Mesenchymal stem cell (in vitro differentiated cells and primary cell): ENCODE measurements at regions not wholly inside any gene's neighbourhood (a gene's known extent, or its start where the extent isn't known, plus 50 kb on each side); places are given as distances from the start of the nearest gene placed in this dataset.

Experiments used
- DNase-seq: peaks from one replicate; pipeline ENCODE4 v3.0.0-alpha.2; 2013
- H2AFZ ChIP-seq: one replicate; pipeline ENCODE4 v1.6.1; 2013; ENCODE audit warnings: low read depth, mild to moderate bottlenecking, control low read depth, inconsistent platforms, low read length, moderate library complexity
- H2AK5ac ChIP-seq: 2 replicates; pipeline ENCODE4 v1.6.1; 2013; ENCODE audit warnings: low read length, moderate library complexity, mild to moderate bottlenecking, inconsistent platforms; ENCODE audit not compliant: severe bottlenecking
- H2BK120ac ChIP-seq: one replicate; pipeline ENCODE4 v1.6.1; 2013; ENCODE audit warnings: low read depth, mild to moderate bottlenecking, inconsistent platforms, low read length, moderate library complexity
- H2BK12ac ChIP-seq, 2 experiments: one replicate each; pipeline ENCODE4 v1.6.1; 2013; ENCODE audit warnings: inconsistent platforms in 2 of 2, low read length in 2 of 2, mild to moderate bottlenecking in 2 of 2, moderate library complexity in 2 of 2, control low read depth in 1 of 2
- H2BK15ac ChIP-seq: one replicate; pipeline ENCODE4 v1.6.1; 2013; ENCODE audit warnings: mild to moderate bottlenecking, low read depth, inconsistent platforms; ENCODE audit not compliant: poor library complexity, severe bottlenecking
- H2BK5ac ChIP-seq: 2 replicates; pipeline ENCODE4 v1.6.1; 2013; ENCODE audit warnings: low read depth, mild to moderate bottlenecking, low read length, control low read depth, inconsistent platforms; ENCODE audit not compliant: poor library complexity, severe bottlenecking
- H3K14ac ChIP-seq, 2 experiments: one replicate each; pipeline ENCODE4 v1.6.1; 2013; ENCODE audit warnings: inconsistent platforms in 2 of 2, low read length in 2 of 2, control low read depth in 1 of 2, mild to moderate bottlenecking in 1 of 2, moderate library complexity in 1 of 2
- H3K18ac ChIP-seq, 2 experiments: one replicate each; pipeline ENCODE4 v1.6.1; 2013; ENCODE audit warnings: inconsistent platforms in 2 of 2, low read length in 2 of 2, control low read depth in 1 of 2, low read depth in 1 of 2, mild to moderate bottlenecking in 1 of 2
- H3K23ac ChIP-seq, 2 experiments: one replicate each; pipeline ENCODE4 v1.6.1; 2013; ENCODE audit warnings: inconsistent platforms in 2 of 2, low read length in 2 of 2, mild to moderate bottlenecking in 2 of 2, moderate library complexity in 2 of 2, control low read depth in 1 of 2
- H3K27ac ChIP-seq: 2 replicates; pipeline ENCODE4 v1.5.1; 2013; ENCODE audit warnings: mild to moderate bottlenecking, moderate library complexity, low read length, control low read depth, inconsistent platforms; ENCODE audit not compliant: poor library complexity, severe bottlenecking
- H3K27me3 ChIP-seq, 2 experiments: 2 replicates each; pipeline versions ENCODE4 v1.6.1 to v1.7.0; 2013; ENCODE audit warnings: low read length in 2 of 2, mild to moderate bottlenecking in 2 of 2, moderate library complexity in 2 of 2, control low read depth in 1 of 2, inconsistent platforms in 1 of 2; ENCODE audit not compliant: control insufficient read depth in 1 of 2, insufficient read depth in 1 of 2
- H3K36me3 ChIP-seq, 2 experiments: 2 replicates each; pipeline versions ENCODE4 v1.6.1 to v1.7.0; 2013; ENCODE audit warnings: low read length in 2 of 2, control low read depth in 1 of 2, inconsistent platforms in 1 of 2, low read depth in 1 of 2, mild to moderate bottlenecking in 1 of 2; ENCODE audit not compliant: insufficient read depth in 2 of 2, control insufficient read depth in 1 of 2
- H3K4ac ChIP-seq, 2 experiments: one replicate each; pipeline ENCODE4 v1.6.1; 2013; ENCODE audit warnings: inconsistent platforms in 2 of 2, low read length in 2 of 2, mild to moderate bottlenecking in 2 of 2, moderate library complexity in 2 of 2, control low read depth in 1 of 2, low read depth in 1 of 2
- H3K4me1 ChIP-seq: 2 replicates; pipeline ENCODE4 v1.6.1; 2013; ENCODE audit warnings: low read depth, low read length, control low read depth; ENCODE audit not compliant: control insufficient read depth, insufficient read depth
- H3K4me2 ChIP-seq: 2 replicates; pipeline ENCODE4 v1.6.1; 2013; ENCODE audit warnings: low read length, mild to moderate bottlenecking, inconsistent platforms; ENCODE audit not compliant: poor library complexity, severe bottlenecking
- H3K4me3 ChIP-seq, 2 experiments: 2 replicates each; pipeline versions ENCODE4 v1.5.1 to v1.7.0; 2013; ENCODE audit warnings: low read length in 2 of 2, mild to moderate bottlenecking in 2 of 2, control low read depth in 1 of 2, low read depth in 1 of 2; ENCODE audit not compliant: insufficient read depth in 1 of 2
- H3K79me1 ChIP-seq: replicated peaks from 2 replicates; pipeline ENCODE4 v1.6.1; 2013; ENCODE audit warnings: mild to moderate bottlenecking, control low read depth, low read length, inconsistent platforms; ENCODE audit not compliant: poor library complexity, severe bottlenecking
- H3K9ac ChIP-seq: 2 replicates; pipeline ENCODE4 v1.7.0; 2013; ENCODE audit warnings: mild to moderate bottlenecking, low read length, moderate library complexity
- H3K9me3 ChIP-seq: 2 replicates; pipeline ENCODE4 v1.7.0; 2013; ENCODE audit warnings: mild to moderate bottlenecking, low read length; ENCODE audit not compliant: control insufficient read depth
- H4K8ac ChIP-seq: one replicate; pipeline ENCODE4 v1.6.1; 2013; ENCODE audit warnings: inconsistent platforms, mild to moderate bottlenecking, low read length, moderate library complexity
- H4K91ac ChIP-seq: one replicate; pipeline ENCODE4 v1.6.1; 2013; ENCODE audit warnings: mild to moderate bottlenecking, low read length, inconsistent platforms
- WGBS: methylation state at CpG from one replicate; pipeline ENCODE4 v1.1.7; 2013; ENCODE audit warnings: mixed read lengths; 5-methylcytosine and 5-hydroxymethylcytosine counted together

GRCh38 chr2:149892563-149892962 lies 305.0 kb upstream of the MMADHC start:
- no peak overlapping the region for H4K91ac ChIP-seq
- no peak overlapping the region for H2BK120ac ChIP-seq
- no peak overlapping the region for H3K23ac ChIP-seq
- no peak overlapping the region for H3K4ac ChIP-seq
- H2BK5ac ChIP-seq: no peak overlapping the region
- H3K4me3 ChIP-seq: no peak overlapping the region
- H4K8ac ChIP-seq: no peak overlapping the region
- no peak overlapping the region for H3K9ac ChIP-seq
- H3K9me3 ChIP-seq: no peaks in the 10 kb centered on the region
- no peak overlapping the region for H2BK15ac ChIP-seq
- H3K4me1 ChIP-seq: peaks cover 4% of the 10 kb centered on the region
- no peak overlapping the region for H3K27ac ChIP-seq
- H3K4me2 ChIP-seq: no peak overlapping the region
- DNase-seq: no peak
- no peaks in the 10 kb centered on the region for H3K36me3 ChIP-seq
- no peaks in the 10 kb centered on the region for H3K79me1 ChIP-seq
- no peak overlapping the region for H2AK5ac ChIP-seq
- H2BK12ac ChIP-seq: no peak overlapping the region
- H2AFZ ChIP-seq: no peak overlapping the region
- no peak overlapping the region for H3K14ac ChIP-seq
- no peaks in the 10 kb centered on the region for H3K27me3 ChIP-seq
- WGBS: 80% methylated on average over 1 of the region's 1 CpG
- no peak overlapping the region for H3K18ac ChIP-seq

GRCh38 chr2:149885946-149886345 lies 298.4 kb upstream of the MMADHC start:
- no peak overlapping the region for H2BK15ac ChIP-seq
- no peaks in the 10 kb centered on the region for H3K79me1 ChIP-seq
- H2AFZ ChIP-seq: no peak overlapping the region
- no peak overlapping the region for H3K4me2 ChIP-seq
- no peak overlapping the region for H3K18ac ChIP-seq
- WGBS: 92% methylated on average over 2 of the region's 2 CpGs
- H2BK5ac ChIP-seq: no peak overlapping the region
- no peak overlapping the region for H3K9ac ChIP-seq
- no peaks in the 10 kb centered on the region for H3K36me3 ChIP-seq
- H2BK12ac ChIP-seq: no peak overlapping the region
- no peak for DNase-seq
- H3K14ac ChIP-seq: no peak overlapping the region
- no peak overlapping the region for H2AK5ac ChIP-seq
- H3K23ac ChIP-seq: no peak overlapping the region
- peaks cover 8% of the 10 kb centered on the region for H3K4me1 ChIP-seq
- H4K8ac ChIP-seq: no peak overlapping the region
- H3K27me3 ChIP-seq: no peaks in the 10 kb centered on the region
- no peak overlapping the region for H4K91ac ChIP-seq
- no peak overlapping the region for H3K4me3 ChIP-seq
- H3K27ac ChIP-seq: no peak overlapping the region
- H3K4ac ChIP-seq: no peak overlapping the region
- no peak overlapping the region for H2BK120ac ChIP-seq
- H3K9me3 ChIP-seq: no peaks in the 10 kb centered on the region

- Histone ChIP-seq H2AK5ac (no peak overlapping the region), H3K23ac (no peak overlapping the region), H3K18ac (peak overlapping the region in 1 of 2 experiments; percentile 38), H3K79me1 (no peaks in the 10 kb centered on the region), H2BK5ac (no peak overlapping the region), H3K4me1 (peaks cover 8% of the 10 kb centered on the region), H3K36me3 (no peaks in the 10 kb centered on the region), H3K14ac (no peak overlapping the region), H2BK120ac (no peak overlapping the region), H4K91ac (peak overlapping the region; percentile 30), H3K27me3 (no peaks in the 10 kb centered on the region), H3K9me3 (no peaks in the 10 kb centered on the region), H2BK15ac (no peak overlapping the region), H3K4me3 (no peak overlapping the region), H4K8ac (peak overlapping the region; percentile 30), H2AFZ (no peak overlapping the region), H3K4ac (no peak overlapping the region), H3K27ac (no peak overlapping the region), H2BK12ac (peak overlapping the region in 1 of 2 experiments; percentile 29), H3K4me2 (no peak overlapping the region), H3K9ac (no peak overlapping the region)
- 89% methylated on average over 2 of the region's 2 CpGs for WGBS
- DNase-seq: no peak
Observed at GRCh38 chr2:149885468-149885867, 297.9 kb upstream of the MMADHC start.

- Histone ChIP-seq H2AFZ (no peak overlapping the region), H2BK15ac (no peak overlapping the region), H2BK12ac (no peak overlapping the region), H3K27me3 (no peaks in the 10 kb centered on the region), H2BK120ac (no peak overlapping the region), H3K4me3 (no peak overlapping the region), H3K27ac (no peak overlapping the region), H2BK5ac (no peak overlapping the region), H4K8ac (no peak overlapping the region), H3K4me2 (no peak overlapping the region), H3K14ac (no peak overlapping the region), H3K9me3 (no peaks in the 10 kb centered on the region), H3K23ac (no peak overlapping the region), H2AK5ac (no peak overlapping the region), H4K91ac (no peak overlapping the region), H3K36me3 (no peaks in the 10 kb centered on the region), H3K4ac (peak overlapping the region in 1 of 2 experiments; percentile 33), H3K79me1 (no peaks in the 10 kb centered on the region), H3K18ac (peak overlapping the region in 1 of 2 experiments; percentile 68), H3K9ac (no peak overlapping the region), H3K4me1 (peaks cover 8% of the 10 kb centered on the region)
- DNase-seq: no peak
Observed at GRCh38 chr2:149884871-149885270, 297.3 kb upstream of the MMADHC start.
